Stimulated activated CD4-positive, alpha-beta T cell treated with anti-CD3 and anti-CD28 coated beads, Interleukin-1b, Interleukin-23, amount 100 ng/mL, for 48 hours (primary cell): ENCODE measurements at regions not wholly inside any gene's neighbourhood (a gene's known extent, or its start where the extent isn't known, plus 50 kb on each side); places are given as distances from the start of the nearest gene placed in this dataset.
"Not testable (repeated sequence)": the region's sequence is repeated elsewhere in the genome, so short reads cannot be mapped to it uniquely, and the experiment has no call there.

ENCODE experiments used
- DNase-seq: peaks from one replicate; pipeline ENCODE4 v3.0.0-alpha.2; 2020

- no peak for DNase-seq
Measured at GRCh38 chrX:65451663-65452062, 82.9 kb downstream of the LAS1L start.

DNA sequence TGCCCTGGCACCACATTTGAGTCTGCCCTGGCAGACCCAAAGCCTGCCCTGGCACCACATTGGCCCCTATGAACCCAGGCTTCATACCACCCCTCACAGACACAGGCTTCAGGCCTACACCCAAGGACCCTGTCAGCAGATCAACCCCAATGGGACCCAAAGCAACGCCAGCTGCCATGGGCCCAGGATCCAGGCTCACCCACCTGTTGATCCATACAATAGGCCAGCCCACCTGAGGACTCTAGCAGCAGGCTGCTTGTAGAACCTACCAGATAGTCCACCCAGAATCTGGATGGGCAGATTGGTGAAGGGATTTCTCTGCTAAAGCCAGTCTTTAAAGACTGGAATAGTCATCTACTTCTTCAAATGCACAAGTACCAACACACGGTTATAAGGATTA is 114.4 kb downstream of the LAS1L start:
- DNase-seq, result no peak

DNA sequence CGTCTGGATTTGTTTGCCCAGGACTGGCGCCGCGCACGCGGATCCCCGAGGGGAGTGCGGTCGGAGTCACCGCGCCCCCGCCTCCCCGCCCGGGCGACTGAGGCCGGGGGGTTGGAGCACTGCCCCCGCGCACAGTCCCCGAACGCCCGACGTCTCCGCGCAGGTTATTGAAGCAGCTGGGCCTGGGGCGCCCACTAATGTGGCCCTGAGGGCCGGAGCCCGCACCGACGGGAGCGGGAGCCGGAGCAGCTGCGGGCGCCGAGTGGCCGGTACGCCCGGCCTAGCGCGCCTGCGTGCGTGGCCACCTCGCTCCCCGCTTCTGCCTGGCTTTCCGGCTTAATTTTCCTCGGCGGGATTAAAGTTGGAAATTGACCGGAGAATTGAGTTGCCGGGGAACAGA is 126.9 kb downstream of the LAS1L start:
- not testable (repeated sequence) for DNase-seq

- DNase-seq, result peak; percentile 1
Measured at GRCh38 chrX:65407157-65407626, 127.4 kb downstream of the LAS1L start.

GRCh38 chrX:65406532-65406931 is 128.1 kb downstream of the LAS1L start:
- DNase-seq, result peak; percentile 22

DNA sequence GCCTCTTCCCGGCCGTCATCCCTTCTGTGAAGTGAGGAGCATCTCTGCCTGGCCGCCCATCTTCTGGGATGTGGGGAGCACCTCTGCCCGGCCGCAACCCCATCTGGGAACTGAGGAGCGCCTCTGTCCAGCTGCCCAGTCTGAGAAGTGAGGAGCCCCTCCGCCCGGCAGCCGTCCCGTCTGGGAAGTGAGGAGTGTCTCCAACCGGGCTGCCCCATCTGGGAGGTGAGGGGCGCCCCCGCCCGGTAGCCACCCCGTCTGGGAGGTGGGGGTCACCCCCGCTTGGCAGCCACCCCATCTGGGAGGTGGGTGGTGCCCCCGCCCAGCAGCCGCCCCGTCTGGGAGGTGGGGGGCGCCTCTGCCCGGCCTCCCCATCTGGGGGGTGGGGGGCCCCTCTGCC is 142.3 kb downstream of the LAS1L start:
- DNase-seq, result no peak

GRCh38 chrX:65389120-65389519 is 145.5 kb downstream of the LAS1L start:
- not testable (repeated sequence) for DNase-seq
